ENCODE measurements at regions not wholly inside any gene's neighbourhood (a gene's known extent, or its start where the extent isn't known, plus 50 kb on each side); places are given as distances from the start of the nearest gene placed in this dataset.

GRCh38 chr5:5702934-5703333 is 280.5 kb downstream of the ICE1 start:
- Mint-ChIP-seq H3K4me1 (peaks cover 20 to 28% of the 10 kb centered on the region in 2 experiments), H3K27ac (no peak overlapping the region), H3K27me3 (ENCODE audit: low read depth) (no peaks in the 10 kb centered on the region; the same call in 1 of the 2 replicates), H3K4me3 (no peak overlapping the region), H3K9me3 (peaks cover under 1 to 4% of the 10 kb centered on the region in 2 experiments; a peak in 2 of 5 replicates), H3K36me3 (ENCODE audit: insufficient read depth in 1 of 3, low read depth in 3 of 3) (peaks cover 0 to under 1% (median 0%) of the 10 kb centered on the region in 3 experiments; a peak in 2 of 7 replicates)
- no peak overlapping the region for H3K9ac ChIP-seq (ENCODE audit: extremely low read depth, insufficient read length, low read length)
- no peak overlapping the region for H4K5ac ChIP-seq (ENCODE audit: insufficient read length, low read depth, low read length)
- no peak overlapping the region for H2AK5ac ChIP-seq (ENCODE audit: insufficient read length, low read length)
- no peaks in the 10 kb centered on the region for H4K20me1 ChIP-seq (ENCODE audit: control insufficient read depth, insufficient read depth, insufficient read length)
- no peak overlapping the region for H2BK20ac ChIP-seq (ENCODE audit: low read depth, low read length, poor library complexity, severe bottlenecking)
- H4K8ac ChIP-seq (replicated peaks; ENCODE audit: insufficient read length, low read depth, low read length): no peak overlapping the region
- no peak overlapping the region for H2BK15ac ChIP-seq (ENCODE audit: low read depth, low read length)
- H3K27me3 ChIP-seq (ENCODE audit: insufficient read depth, low read length): no peaks in the 10 kb centered on the region
- no peak overlapping the region for H2BK120ac ChIP-seq (ENCODE audit: low read depth, low read length, poor library complexity, severe bottlenecking)
- no peak for DNase-seq
- no peak overlapping the region for H3K27ac ChIP-seq (ENCODE audit: insufficient read length, low read depth, low read length)
- H2BK12ac ChIP-seq (ENCODE audit: insufficient read length, low read depth, low read length): no peak overlapping the region
- no peak overlapping the region for H3K4me2 ChIP-seq (ENCODE audit: insufficient read depth, insufficient read length, low read length)
- no peak overlapping the region for H3K4ac ChIP-seq (ENCODE audit: low read depth, low read length)
- H2AFZ ChIP-seq (ENCODE audit: low read length): no peak overlapping the region
- no peak overlapping the region for H3K18ac ChIP-seq (ENCODE audit: insufficient read length, low read depth, low read length)
- no peaks in the 10 kb centered on the region for H3K9me3 ChIP-seq (ENCODE audit: control insufficient read depth, low read depth, low read length)
- H3K56ac ChIP-seq (ENCODE audit: insufficient read length, low read depth, low read length): no peak overlapping the region
- H3K4me1 ChIP-seq (ENCODE audit: insufficient read depth, low read length): no peaks in the 10 kb centered on the region
- no peak for TF ChIP-seq CTCF (conservative IDR thresholded peaks at IDR 0.05)
- no peak overlapping the region for H4K91ac ChIP-seq (ENCODE audit: insufficient read length, low read depth, low read length)
- no peak overlapping the region for H3K23ac ChIP-seq (ENCODE audit: insufficient read length, low read depth, low read length)
- no peak overlapping the region for H2BK5ac ChIP-seq (ENCODE audit: insufficient read length, low read length)
- H3K14ac ChIP-seq (ENCODE audit: insufficient read depth, low read length): no peak overlapping the region
- no peak overlapping the region for H3T11ph ChIP-seq (ENCODE audit: low read length)
- H3K79me2 ChIP-seq (ENCODE audit: insufficient read depth, low read length): no peaks in the 10 kb centered on the region
- no peaks in the 10 kb centered on the region for H3K23me2 ChIP-seq (ENCODE audit: insufficient read length, low read depth, low read length, poor library complexity, severe bottlenecking)
- WGBS (ENCODE audit: extremely low coverage, insufficient read length, low lambda C conversion rate): no CpG with 5 or more reads among the region's 7 CpGs
- no peaks in the 10 kb centered on the region for H3K79me1 ChIP-seq (ENCODE audit: insufficient read depth, low read depth, low read length, poor library complexity, severe bottlenecking)
